HG03175 (cell line): ENCODE measurements at regions not wholly inside any gene's neighbourhood (a gene's known extent, or its start where the extent isn't known, plus 50 kb on each side); places are given as distances from the start of the nearest gene placed in this dataset.
"Not testable (repeated sequence)": the region's sequence is repeated elsewhere in the genome, so short reads cannot be mapped to it uniquely, and the experiment has no call there.

Experiments used
- ATAC-seq: cut with Tn5 transposase; IDR thresholded peaks from one replicate; pipeline ENCODE4 v1.9.1; 2021; ENCODE audit warnings: mild to moderate bottlenecking, moderate library complexity; ENCODE audit not compliant: unreplicated experiment

- no peak for ATAC-seq
Measured at GRCh38 chr5:40165789-40166728, 513.7 kb upstream of the PTGER4 start.

- no peak for ATAC-seq
Measured at GRCh38 chr5:40165106-40165788, 514.5 kb upstream of the PTGER4 start.

GRCh38 chr5:40160435-40160834 is 519.3 kb upstream of the PTGER4 start:
- ATAC-seq = no peak

GRCh38 chr5:40154194-40154593 is 525.5 kb upstream of the PTGER4 start:
- no peak for ATAC-seq

- ATAC-seq = no peak
Measured at GRCh38 chr5:40150896-40151295, 528.8 kb upstream of the PTGER4 start.

GRCh38 chr5:40141896-40142295 is 537.8 kb upstream of the PTGER4 start:
- ATAC-seq = no peak

- ATAC-seq = no peak
Measured at GRCh38 chr5:40141418-40141817, 538.3 kb upstream of the PTGER4 start.

- ATAC-seq = no peak
Measured at GRCh38 chr5:40137223-40137622, 542.5 kb upstream of the PTGER4 start.

GRCh38 chr5:40134883-40135520 is 544.7 kb upstream of the PTGER4 start:
- ATAC-seq = no peak

- ATAC-seq = no peak
Measured at GRCh38 chr5:40124367-40124766, 555.3 kb upstream of the PTGER4 start.

- ATAC-seq = no peak
Measured at GRCh38 chr5:40121236-40121635, 558.5 kb upstream of the PTGER4 start.

GRCh38 chr5:40112875-40113274 is 566.8 kb upstream of the PTGER4 start:
- no peak for ATAC-seq

- ATAC-seq = not testable (repeated sequence)
Measured at GRCh38 chr5:40111036-40111435, 568.7 kb upstream of the PTGER4 start.

GRCh38 chr5:40108764-40109390 is 570.8 kb upstream of the PTGER4 start:
- not testable (repeated sequence) for ATAC-seq

- not testable (repeated sequence) for ATAC-seq
Measured at GRCh38 chr5:40107786-40108185, 571.9 kb upstream of the PTGER4 start.

- no peak for ATAC-seq
Measured at GRCh38 chr5:40106847-40107246, 572.9 kb upstream of the PTGER4 start.

GRCh38 chr5:40098313-40098712 is 581.4 kb upstream of the PTGER4 start:
- no peak for ATAC-seq

GRCh38 chr5:40093550-40093949 is 586.2 kb upstream of the PTGER4 start:
- no peak for ATAC-seq

GRCh38 chr5:40089269-40089668 is 590.4 kb upstream of the PTGER4 start:
- ATAC-seq = no peak

- ATAC-seq = no peak
Measured at GRCh38 chr5:40084614-40085013, 595.1 kb upstream of the PTGER4 start.

GRCh38 chr5:40082313-40082712 is 597.4 kb upstream of the PTGER4 start:
- ATAC-seq = no peak
